ENCODE measurements at regions not wholly inside any gene's neighbourhood (a gene's known extent, or its start where the extent isn't known, plus 50 kb on each side); places are given as distances from the start of the nearest gene placed in this dataset.

- no peak for TF ChIP-seq CTCF (IDR thresholded peaks at IDR 0.05)
- Histone ChIP-seq H3K27ac (no peak overlapping the region), H3K4me3 (no peak overlapping the region)
- DNase-seq (ENCODE audit: low spot score), result peak; percentile 26
Observed at GRCh38 chr19:27657271-27658051, 1555.5 kb downstream of the UQCRFS1 start.

- no peak overlapping the region for H3K27ac ChIP-seq
- TF ChIP-seq CTCF (IDR thresholded peaks at IDR 0.05), result no peak
- DNase-seq (ENCODE audit: low spot score), result peak; percentile 3
- no peak overlapping the region for H3K4me3 ChIP-seq
Observed at GRCh38 chr19:27654266-27654990, 1558.5 kb downstream of the UQCRFS1 start.

- no peak for TF ChIP-seq CTCF (IDR thresholded peaks at IDR 0.05)
- no peak overlapping the region for H3K4me3 ChIP-seq
- H3K27ac ChIP-seq, result no peak overlapping the region
- DNase-seq (ENCODE audit: low spot score), result peak; percentile 26
Observed at GRCh38 chr19:27652796-27653195, 1560.2 kb downstream of the UQCRFS1 start.

- no peak for TF ChIP-seq CTCF (IDR thresholded peaks at IDR 0.05)
- DNase-seq (ENCODE audit: low spot score), result peak; percentile 28
- H3K4me3 ChIP-seq, result no peak overlapping the region
- H3K27ac ChIP-seq, result no peak overlapping the region
Observed at GRCh38 chr19:27652281-27652680, 1560.7 kb downstream of the UQCRFS1 start.

GRCh38 chr19:27647423-27647822 is 1565.5 kb downstream of the UQCRFS1 start:
- no peak for TF ChIP-seq CTCF (IDR thresholded peaks at IDR 0.05)
- Histone ChIP-seq H3K4me3 (no peak overlapping the region), H3K27ac (no peak overlapping the region)
- DNase-seq (ENCODE audit: low spot score), result peak; percentile 45

GRCh38 chr19:27635401-27635800 is 1577.5 kb downstream of the UQCRFS1 start:
- Histone ChIP-seq H3K27ac (no peak overlapping the region), H3K4me3 (no peak overlapping the region)
- DNase-seq (ENCODE audit: low spot score), result no peak
- TF ChIP-seq CTCF (IDR thresholded peaks at IDR 0.05), result no peak

GRCh38 chr19:27618006-27618405 is 1594.9 kb downstream of the UQCRFS1 start:
- no peak overlapping the region for H3K4me3 ChIP-seq
- H3K27ac ChIP-seq, result no peak overlapping the region
- no peak for TF ChIP-seq CTCF (IDR thresholded peaks at IDR 0.05)
- DNase-seq (ENCODE audit: low spot score), result no peak

All from coronary artery (tissue), 2 donors.